Natural killer cell (primary cell): ENCODE measurements at regions not wholly inside any gene's neighbourhood (a gene's known extent, or its start where the extent isn't known, plus 50 kb on each side); places are given as distances from the start of the nearest gene placed in this dataset.

Source experiments
- ATAC-seq, 3 donors: fragments of 150-1000 bp in 2 of 3; fragments of 200-7000 bp in 1 of 3; cut with Tn5 transposase; 1 replicate in 1 of 3; 2 replicates in 2 of 3; pipeline ENCODE4 v1.10.0; 2021; ENCODE audit warnings: mild to moderate bottlenecking in 2 of 3, moderate library complexity in 2 of 3
- DNase-seq, 2 donors: peaks; one replicate each; pipeline versions ENCODE4 v3.0.0 to v3.0.0-alpha.2; 2013 to 2021; ENCODE audit warnings: mixed read lengths in 1 of 2
- H3K27ac ChIP-seq: one replicate; pipeline ENCODE4 v1.5.1; 2013; ENCODE audit warnings: mild to moderate bottlenecking, low read length
- H3K27me3 ChIP-seq: one replicate; pipeline ENCODE4 v1.6.1; 2013; ENCODE audit warnings: low read length; ENCODE audit not compliant: control insufficient read depth, insufficient read depth
- H3K36me3 ChIP-seq: one replicate; pipeline ENCODE4 v1.6.1; 2013; ENCODE audit warnings: low read length; ENCODE audit not compliant: control insufficient read depth, insufficient read depth
- H3K4me1 ChIP-seq: one replicate; pipeline ENCODE4 v1.6.1; 2013; ENCODE audit warnings: low read length; ENCODE audit not compliant: control insufficient read depth, insufficient read depth
- H3K4me3 ChIP-seq: one replicate; pipeline ENCODE4 v1.5.1; 2013; ENCODE audit warnings: low read length
- H3K9me3 ChIP-seq: one replicate; pipeline ENCODE4 v1.6.1; 2013; ENCODE audit warnings: low read length; ENCODE audit not compliant: control insufficient read depth, insufficient read depth
- H3K27ac Mint-ChIP-seq, 2 donors: one replicate each; pipeline ENCODE4 v1.8.0; 2022; ENCODE audit warnings: mild to moderate bottlenecking in 2 of 2, mixed read lengths in 2 of 2, moderate library complexity in 1 of 2
- H3K27me3 Mint-ChIP-seq, 2 donors: one replicate each; pipeline ENCODE4 v1.8.0; 2022; ENCODE audit warnings: low read depth in 2 of 2, mixed read lengths in 2 of 2
- H3K36me3 Mint-ChIP-seq: one replicate; pipeline ENCODE4 v1.8.0; 2022; ENCODE audit warnings: mixed read lengths
- H3K4me1 Mint-ChIP-seq, 2 donors: one replicate each; pipeline ENCODE4 v1.8.0; 2022; ENCODE audit warnings: mixed read lengths in 2 of 2
- H3K4me3 Mint-ChIP-seq: one replicate; pipeline ENCODE4 v1.8.0; 2022; ENCODE audit warnings: mild to moderate bottlenecking, moderate library complexity, mixed read lengths
- H3K9me3 Mint-ChIP-seq, 2 donors: one replicate each; pipeline ENCODE4 v1.8.0; 2022; ENCODE audit warnings: mixed read lengths in 2 of 2
- CTCF ChIP-seq: fragments of 200-600 bp; IDR thresholded peaks from one replicate; pipeline ENCODE4 v1.8.0; 2022; ENCODE audit warnings: antibody characterized with exemption
- WGBS: methylation state at CpG from one replicate; pipeline ENCODE4 v1.1.7; 2013; ENCODE audit warnings: missing lambda C conversion rate; ENCODE audit not compliant: insufficient coverage; 5-methylcytosine and 5-hydroxymethylcytosine counted together
- intact Hi-C: fragments of 100-400 bp; cut with micrococcal nuclease; formaldehyde crosslinking; loops from one replicate; pipeline ENCODE4 v1.14.2; 2022

- no peak overlapping the region for H3K27ac ChIP-seq
- H3K4me3 Mint-ChIP-seq: no peak overlapping the region
- WGBS: 61% methylated on average over 3 of the region's 3 CpGs
- no peaks in the 10 kb centered on the region for H3K27me3 ChIP-seq
- peaks cover 4 to 9% of the 10 kb centered on the region in 2 donors for H3K9me3 Mint-ChIP-seq
- no peaks in the 10 kb centered on the region for H3K9me3 ChIP-seq
- H3K36me3 ChIP-seq: no peaks in the 10 kb centered on the region
- DNase-seq (no peak), ATAC-seq (no peak)
- no peaks in the 10 kb centered on the region for H3K4me1 ChIP-seq
- H3K27me3 Mint-ChIP-seq: no peaks in the 10 kb centered on the region
- intact Hi-C loops: no loop called here
- peaks cover 6% of the 10 kb centered on the region for H3K36me3 Mint-ChIP-seq
- H3K4me3 ChIP-seq: no peak overlapping the region
- no peak for TF ChIP-seq CTCF
- H3K4me1 Mint-ChIP-seq: no peaks in the 10 kb centered on the region
- H3K27ac Mint-ChIP-seq: no peak overlapping the region
Measured at GRCh38 chr4:68765876-68766275, 49.9 kb upstream of the UGT2B10 start.
